Peyer's patch (tissue), 4 donors: ENCODE measurements at regions not wholly inside any gene's neighbourhood (a gene's known extent, or its start where the extent isn't known, plus 50 kb on each side); places are given as distances from the start of the nearest gene placed in this dataset.

Source experiments
- DNase-seq, 3 donors: peaks; one replicate each; pipeline ENCODE4 v3.0.0-alpha.2; 2017 to 2019
- H3K27ac ChIP-seq, 4 donors: fragments of 200-600 bp; sonication (generic); one replicate each; pipeline ENCODE4 v1.5.1; 2016 to 2019
- H3K27me3 ChIP-seq, 2 donors: fragments of 200-600 bp; sonication (generic); one replicate each; pipeline ENCODE4 v1.5.1; 2019
- H3K36me3 ChIP-seq, 3 donors: fragments of 200-600 bp; sonication (generic); one replicate each; pipeline ENCODE4 v1.5.1; 2016 to 2019
- H3K4me1 ChIP-seq, 4 donors: fragments of 200-600 bp; sonication (generic); one replicate each; pipeline ENCODE4 v1.5.1; 2016 to 2019
- H3K4me3 ChIP-seq, 4 donors: fragments of 200-600 bp; sonication (generic); 1 replicate in 3 of 4; 2 replicates in 1 of 4; pipeline ENCODE4 v1.5.1; 2016 to 2019; ENCODE audit warnings: mild to moderate bottlenecking in 1 of 4
- H3K9me3 ChIP-seq, 4 donors: fragments of 200-600 bp; sonication (generic); one replicate each; pipeline ENCODE4 v1.5.1; 2016 to 2019; ENCODE audit warnings: mild to moderate bottlenecking in 1 of 4
- CTCF ChIP-seq, 6 experiments: fragments of 450-650 bp in 4 of 6; fragments of 200-600 bp in 2 of 6; sonication (generic) in 1 of 6; IDR thresholded peaks; one replicate each; pipeline ENCODE4 v1.5.1; 2017 to 2019; ENCODE audit warnings: antibody characterized with exemption in 6 of 6, mild to moderate bottlenecking in 3 of 6, moderate library complexity in 1 of 6
- POLR2A ChIP-seq, 2 donors: fragments of 450-650 bp; IDR thresholded peaks; one replicate each; pipeline ENCODE4 v1.5.1; 2017; ENCODE audit warnings: antibody characterized with exemption in 2 of 2, mild to moderate bottlenecking in 2 of 2, moderate library complexity in 2 of 2

DNA sequence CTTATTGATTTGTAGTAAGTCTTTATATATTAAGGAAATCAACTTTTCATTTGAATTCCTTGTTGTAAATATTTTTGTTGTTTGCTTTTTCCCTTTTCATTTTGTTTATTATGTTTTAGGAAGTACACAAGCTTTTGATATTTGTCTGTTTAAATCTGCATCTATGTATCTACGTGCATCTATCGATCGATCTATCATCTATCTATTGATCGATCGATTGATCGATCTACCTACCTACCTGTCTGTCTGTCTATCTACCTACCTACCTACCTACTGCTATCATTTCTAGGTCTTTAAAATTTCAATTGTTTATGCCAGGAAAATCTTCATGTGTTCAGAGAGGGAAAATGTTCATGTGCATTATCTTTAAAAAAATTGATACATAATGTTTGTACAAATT lies 216.8 kb upstream of the MTPN start:
- Histone ChIP-seq H3K4me3 (no peak overlapping the region), H3K36me3 (no peaks in the 10 kb centered on the region), H3K27ac (no peak overlapping the region), H3K4me1 (no peaks in the 10 kb centered on the region), H3K27me3 (no peaks in the 10 kb centered on the region), H3K9me3 (peaks cover 0 to 4% (median 0%) of the 10 kb centered on the region in 4 donors)
- no peak for DNase-seq
- TF ChIP-seq CTCF (IDR thresholded peaks at IDR 0.05) (no peak), POLR2A (IDR thresholded peaks at IDR 0.05) (no peak)

DNA sequence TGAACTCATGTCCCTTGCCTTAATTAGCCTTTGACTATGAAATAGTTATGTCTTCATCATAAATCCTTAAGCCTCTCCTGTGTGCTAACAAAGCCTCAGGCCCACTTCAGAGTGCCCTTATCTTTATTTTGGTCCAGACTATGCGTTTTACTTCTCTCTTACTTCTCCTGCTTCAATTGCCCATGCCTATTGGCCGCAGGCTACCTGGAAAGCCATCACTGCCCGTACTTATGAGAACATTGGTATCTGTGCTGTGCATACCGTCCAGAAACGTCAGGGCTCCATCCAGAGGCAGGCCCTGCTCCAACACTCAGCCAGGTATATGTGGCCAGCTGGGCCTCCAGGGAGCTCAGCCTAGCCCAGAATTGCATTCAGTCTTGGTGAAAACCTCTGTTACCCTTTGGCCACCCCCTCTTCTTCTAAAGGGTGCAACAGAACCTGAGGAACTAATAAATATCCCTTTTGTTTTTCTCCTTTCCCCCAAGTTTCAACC lies 212.4 kb upstream of the MTPN start:
- Histone ChIP-seq H3K4me1 (no peaks in the 10 kb centered on the region), H3K9me3 (no peaks in the 10 kb centered on the region), H3K27ac (no peak overlapping the region), H3K4me3 (no peak overlapping the region), H3K36me3 (no peaks in the 10 kb centered on the region), H3K27me3 (no peaks in the 10 kb centered on the region)
- no peak for DNase-seq
- TF ChIP-seq CTCF (IDR thresholded peaks at IDR 0.05) (no peak), POLR2A (IDR thresholded peaks at IDR 0.05) (no peak)

GRCh38 chr7:136186281-136186680 lies 209.1 kb upstream of the MTPN start:
- TF ChIP-seq CTCF (IDR thresholded peaks at IDR 0.05) (no peak), POLR2A (IDR thresholded peaks at IDR 0.05) (no peak)
- no peaks in the 10 kb centered on the region for H3K4me1 ChIP-seq
- no peak for DNase-seq
- H3K36me3 ChIP-seq: no peaks in the 10 kb centered on the region
- no peak overlapping the region for H3K4me3 ChIP-seq
- H3K27me3 ChIP-seq: no peaks in the 10 kb centered on the region
- no peaks in the 10 kb centered on the region for H3K9me3 ChIP-seq
- H3K27ac ChIP-seq: no peak overlapping the region

DNA sequence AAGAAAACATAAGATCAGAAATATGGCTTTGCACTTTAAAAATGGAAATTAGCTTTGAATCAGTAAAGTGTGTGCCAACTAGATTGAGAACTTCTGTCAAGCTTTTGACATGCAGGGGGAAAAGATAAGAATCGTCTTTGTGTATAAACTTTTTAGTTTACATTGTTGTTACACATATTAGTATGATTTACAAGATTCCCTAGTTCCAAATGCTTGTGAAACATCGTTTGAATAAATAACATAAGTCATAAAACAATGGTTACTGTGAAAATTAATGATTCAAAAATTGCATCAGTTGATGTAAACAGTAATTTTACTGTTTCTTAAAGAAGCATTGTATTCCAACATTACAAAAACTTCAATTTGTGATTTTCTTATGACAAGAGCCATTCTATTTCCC lies 207.6 kb upstream of the MTPN start:
- Histone ChIP-seq H3K9me3 (no peaks in the 10 kb centered on the region), H3K27me3 (no peaks in the 10 kb centered on the region), H3K27ac (no peak overlapping the region), H3K4me1 (no peaks in the 10 kb centered on the region), H3K4me3 (no peak overlapping the region), H3K36me3 (no peaks in the 10 kb centered on the region)
- DNase-seq: no peak
- no peak for TF ChIP-seq CTCF (IDR thresholded peaks at IDR 0.05)
- no peak for TF ChIP-seq POLR2A (IDR thresholded peaks at IDR 0.05)

DNA sequence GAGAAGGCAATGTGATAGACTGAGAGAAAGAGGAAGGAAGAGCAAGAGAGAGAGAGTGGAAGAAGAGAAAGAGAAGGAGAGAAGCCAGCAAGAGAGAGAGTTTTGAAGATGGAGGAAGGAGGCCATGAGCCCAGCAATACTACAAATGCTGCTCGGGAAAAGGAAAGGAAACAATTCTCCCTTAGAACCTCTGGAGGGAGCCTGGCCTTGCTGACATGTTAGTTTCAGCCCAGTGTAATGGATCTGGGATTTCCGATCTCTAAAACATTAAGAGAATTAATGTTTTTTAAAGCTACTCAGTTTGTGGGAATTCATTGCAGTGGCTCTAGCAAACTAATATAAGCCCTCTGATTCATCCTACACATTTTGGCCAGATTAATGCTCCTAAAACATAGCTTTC lies 206.8 kb upstream of the MTPN start:
- Histone ChIP-seq H3K9me3 (no peaks in the 10 kb centered on the region), H3K4me1 (no peaks in the 10 kb centered on the region), H3K4me3 (no peak overlapping the region), H3K27ac (no peak overlapping the region), H3K36me3 (no peaks in the 10 kb centered on the region), H3K27me3 (no peaks in the 10 kb centered on the region)
- no peak for TF ChIP-seq CTCF (IDR thresholded peaks at IDR 0.05)
- no peak for TF ChIP-seq POLR2A (IDR thresholded peaks at IDR 0.05)
- DNase-seq: no peak

- Histone ChIP-seq H3K36me3 (no peaks in the 10 kb centered on the region), H3K9me3 (no peaks in the 10 kb centered on the region), H3K27ac (no peak overlapping the region), H3K4me1 (no peaks in the 10 kb centered on the region), H3K4me3 (no peak overlapping the region), H3K27me3 (no peaks in the 10 kb centered on the region)
- no peak for DNase-seq
- no peak for TF ChIP-seq POLR2A (IDR thresholded peaks at IDR 0.05)
- TF ChIP-seq CTCF (IDR thresholded peaks at IDR 0.05): no peak
Observed at GRCh38 chr7:136180984-136181383, 203.8 kb upstream of the MTPN start.
